HG03095 (cell line): ENCODE measurements at regions not wholly inside any gene's neighbourhood (a gene's known extent, or its start where the extent isn't known, plus 50 kb on each side); places are given as distances from the start of the nearest gene placed in this dataset.
"Not testable (repeated sequence)": the region's sequence is repeated elsewhere in the genome, so short reads cannot be mapped to it uniquely, and the experiment has no call there.

Experiments used
- ATAC-seq: cut with Tn5 transposase; IDR thresholded peaks from one replicate; pipeline ENCODE4 v1.9.1; 2021; ENCODE audit warnings: moderate library complexity; ENCODE audit not compliant: unreplicated experiment

DNA sequence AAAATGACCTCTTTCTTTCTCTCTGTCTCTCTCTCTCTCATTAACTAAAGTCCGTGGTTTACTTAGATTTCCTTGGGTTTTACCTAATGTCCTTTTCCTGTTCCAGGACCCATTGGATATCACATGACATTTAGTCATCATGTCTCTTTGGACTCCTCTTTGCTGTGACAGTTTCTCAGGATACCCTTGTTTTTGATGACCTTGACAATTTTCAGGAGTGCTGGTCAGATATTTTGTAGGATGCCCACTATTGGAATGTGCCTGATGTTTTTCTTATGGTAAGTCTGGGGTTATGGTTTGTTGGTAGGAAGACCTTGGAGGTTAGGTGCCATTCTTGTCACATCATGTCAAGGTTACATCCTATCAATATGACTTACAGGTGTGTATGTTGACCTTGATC is 199.2 kb upstream of the HTR1E start:
- no peak for ATAC-seq

DNA sequence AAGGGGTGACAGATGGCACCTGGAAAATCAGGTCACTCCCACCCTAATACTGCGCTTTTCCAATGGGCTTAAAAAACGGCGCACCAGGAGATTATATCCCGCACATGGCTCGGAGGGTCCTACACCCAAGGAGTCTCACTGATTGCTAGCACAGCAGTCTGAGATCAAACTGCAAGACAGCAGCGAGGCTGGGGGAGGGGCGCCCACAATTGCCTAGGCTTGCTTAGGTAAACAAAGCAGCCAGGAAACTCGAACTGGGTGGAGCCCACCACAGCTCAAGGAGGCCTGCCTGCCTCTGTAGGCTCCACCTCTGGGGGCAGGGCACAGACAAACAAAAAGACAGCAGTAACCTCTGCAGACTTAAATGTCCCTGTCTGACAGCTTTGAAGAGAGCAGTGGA is 205.7 kb upstream of the HTR1E start:
- ATAC-seq = not testable (repeated sequence)

GRCh38 chr6:86730772-86731171 is 206.6 kb upstream of the HTR1E start:
- not testable (repeated sequence) for ATAC-seq

DNA sequence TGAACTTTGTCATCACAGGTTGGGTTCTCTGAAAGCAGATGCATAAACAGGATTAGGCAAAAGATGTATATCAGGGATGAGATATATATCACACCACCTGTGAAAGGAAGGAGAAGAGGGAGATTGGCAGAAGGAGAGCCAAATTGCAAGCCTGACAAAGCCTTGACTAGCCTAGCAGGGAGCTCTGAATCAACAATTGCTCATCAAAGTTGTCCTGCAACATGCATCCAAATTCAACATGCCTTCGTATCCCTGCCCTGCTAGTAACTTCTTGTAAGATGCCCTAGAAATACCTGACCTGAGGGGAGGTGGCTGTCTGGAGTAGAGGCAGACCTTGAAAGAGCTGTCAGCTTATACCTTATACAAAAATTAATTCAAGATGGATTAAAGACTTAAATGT is 207.1 kb upstream of the HTR1E start:
- no peak for ATAC-seq

GRCh38 chr6:86728976-86729375 is 208.4 kb upstream of the HTR1E start:
- no peak for ATAC-seq

- ATAC-seq = no peak
Measured at GRCh38 chr6:86724695-86725094, 212.6 kb upstream of the HTR1E start.

- ATAC-seq = no peak
Measured at GRCh38 chr6:86723729-86724128, 213.6 kb upstream of the HTR1E start.

DNA sequence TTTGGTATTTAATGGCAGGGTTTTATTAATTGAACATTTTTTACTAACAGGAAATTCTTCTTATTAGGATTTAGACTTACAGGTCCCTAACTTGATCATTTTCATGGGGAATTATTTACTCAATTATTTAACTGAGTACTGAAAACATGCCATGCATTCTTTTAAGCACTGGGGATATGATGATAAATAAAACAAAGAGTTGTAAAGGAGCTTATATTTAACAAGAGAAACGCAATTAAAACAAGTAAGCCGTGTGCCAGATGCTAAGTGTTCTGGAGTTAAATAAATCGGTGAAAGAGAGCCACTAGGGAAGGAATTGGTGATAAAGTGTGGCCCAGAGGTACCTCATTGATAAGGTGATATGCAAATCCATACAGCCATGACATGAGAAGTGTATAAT is 214.2 kb upstream of the HTR1E start:
- no peak for ATAC-seq

GRCh38 chr6:86722131-86722530 is 215.2 kb upstream of the HTR1E start:
- ATAC-seq = no peak

- no peak for ATAC-seq
Measured at GRCh38 chr6:86715676-86716075, 221.7 kb upstream of the HTR1E start.

- no peak for ATAC-seq
Measured at GRCh38 chr6:86712039-86712438, 225.3 kb upstream of the HTR1E start.

- ATAC-seq = no peak
Measured at GRCh38 chr6:86707545-86708120, 229.7 kb upstream of the HTR1E start.

GRCh38 chr6:86706449-86706848 is 230.9 kb upstream of the HTR1E start:
- peak; percentile 55 for ATAC-seq

DNA sequence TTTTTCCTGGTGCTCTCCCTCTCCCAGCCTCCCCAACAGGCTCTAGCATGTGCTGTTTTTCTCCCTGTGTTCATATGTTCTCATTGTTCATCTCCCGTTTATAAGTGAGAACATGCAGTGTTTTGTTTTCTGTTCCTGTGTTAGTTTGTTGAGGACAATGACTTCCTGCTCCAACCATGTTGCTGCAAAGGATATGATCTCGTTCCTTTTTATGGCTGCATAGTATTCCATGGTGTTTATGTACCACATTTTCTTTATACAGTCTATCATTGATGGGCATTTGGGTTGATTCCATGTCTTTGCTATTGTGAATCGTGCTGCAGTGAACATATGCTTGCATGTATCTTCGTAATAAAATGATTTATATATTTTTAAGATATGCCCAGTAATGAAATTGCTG is 236.1 kb upstream of the HTR1E start:
- not testable (repeated sequence) for ATAC-seq

DNA sequence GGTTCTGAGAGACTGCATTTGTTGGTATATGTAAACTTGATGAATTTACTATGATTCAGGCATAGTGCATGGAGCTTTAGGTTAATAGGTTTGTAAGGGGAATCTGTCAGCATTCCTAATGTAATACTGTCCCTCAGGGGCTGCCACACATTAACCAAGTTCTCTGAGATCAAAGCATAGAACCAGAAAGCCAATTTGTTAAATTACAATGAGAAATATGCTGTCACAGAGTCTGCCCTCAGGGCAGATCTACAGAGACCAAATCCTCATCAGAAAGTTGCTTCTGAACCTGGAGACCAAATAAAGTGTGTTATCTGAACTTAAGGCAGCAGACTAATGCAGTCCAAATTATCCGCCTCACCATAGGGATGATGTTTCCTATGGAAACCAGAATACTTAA is 250.8 kb upstream of the HTR1E start:
- no peak for ATAC-seq

DNA sequence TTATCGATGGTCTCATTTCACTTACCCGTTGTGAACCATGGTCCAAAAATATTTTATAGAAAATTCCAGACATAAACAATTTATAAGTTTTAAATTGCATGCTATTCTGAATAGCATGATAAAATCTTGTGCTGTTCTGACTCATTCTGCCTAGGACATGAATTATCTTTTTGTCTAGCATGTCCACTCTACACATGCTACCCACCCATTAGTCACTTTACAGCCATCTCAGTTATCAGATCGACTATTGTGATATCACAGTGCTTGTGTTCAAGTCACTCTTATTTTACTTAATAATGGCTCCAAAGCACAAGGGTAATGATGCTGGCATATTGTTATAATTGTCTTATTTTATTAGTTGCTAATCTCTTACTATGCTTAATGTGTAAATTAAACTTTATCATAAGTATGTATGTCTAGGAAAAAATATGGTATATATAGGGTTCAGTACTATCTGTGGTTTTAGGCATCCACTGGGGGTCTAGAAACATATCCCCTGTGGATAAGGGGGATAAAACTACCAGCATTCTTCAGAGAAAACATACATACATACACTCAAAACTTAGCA is 252.0 kb upstream of the HTR1E start:
- ATAC-seq = no peak

- ATAC-seq = no peak
Measured at GRCh38 chr6:86683132-86683908, 254.0 kb upstream of the HTR1E start.

- no peak for ATAC-seq
Measured at GRCh38 chr6:86682297-86682696, 255.0 kb upstream of the HTR1E start.

GRCh38 chr6:86681140-86681539 is 256.2 kb upstream of the HTR1E start:
- ATAC-seq = not testable (repeated sequence)

DNA sequence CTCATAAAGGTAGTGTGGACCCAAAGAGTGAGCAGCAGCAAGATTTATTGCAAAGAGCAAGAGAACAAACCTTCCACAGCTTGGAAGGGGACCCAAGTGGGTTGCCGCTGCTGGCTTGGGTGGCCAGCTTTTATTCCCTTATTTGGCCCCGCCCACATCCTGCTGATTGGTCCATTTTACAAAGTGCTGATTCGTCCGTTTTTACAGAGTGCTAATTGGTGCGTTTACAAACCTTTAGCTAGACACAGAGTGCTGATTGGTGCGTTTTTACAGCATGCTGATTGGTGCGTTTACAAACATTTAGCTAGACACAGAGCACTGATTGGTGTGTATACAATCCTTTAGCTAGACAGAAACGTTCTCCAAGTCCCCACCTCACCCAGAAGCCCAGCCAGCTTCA is 265.2 kb upstream of the HTR1E start:
- ATAC-seq = not testable (repeated sequence)

DNA sequence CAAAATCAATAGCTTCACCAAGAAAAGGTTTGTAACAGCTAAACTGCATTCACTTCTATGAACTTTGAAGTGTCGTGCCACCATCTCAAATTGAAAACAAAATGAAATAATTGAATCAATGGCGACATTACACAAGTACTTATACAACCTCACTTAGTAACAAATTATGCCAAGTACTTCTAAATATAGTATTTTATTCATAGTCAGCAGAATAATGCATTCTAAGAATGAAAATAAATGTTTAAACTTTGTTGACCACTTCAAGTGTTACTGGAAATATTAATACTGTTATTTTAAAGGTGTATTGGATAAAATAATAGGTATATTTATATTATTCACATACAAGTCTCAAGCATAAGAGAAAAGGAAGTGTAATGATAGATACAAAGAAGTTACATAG is 280.1 kb upstream of the HTR1E start:
- ATAC-seq = no peak

DNA sequence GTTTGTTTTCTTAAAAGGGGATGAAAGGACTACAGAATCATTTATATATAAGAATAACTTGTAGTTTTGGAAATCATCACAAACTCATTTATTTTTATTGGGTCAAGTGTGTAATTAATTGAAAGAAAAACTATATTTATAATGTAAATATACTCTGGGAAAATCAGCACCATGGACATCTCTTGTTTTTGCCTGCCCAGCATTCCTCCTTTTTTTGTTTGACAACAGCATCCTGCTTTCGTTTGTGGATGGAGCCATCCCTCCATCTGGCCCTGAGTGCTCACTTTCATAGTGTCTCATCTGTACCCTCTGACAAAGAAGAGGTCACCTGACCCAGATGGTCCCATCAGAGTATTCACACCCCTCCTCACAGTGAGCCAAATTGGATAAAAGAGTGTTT is 308.2 kb upstream of the HTR1E start:
- ATAC-seq = no peak
